GM12891 (cell line): ENCODE measurements at regions not wholly inside any gene's neighbourhood (a gene's known extent, or its start where the extent isn't known, plus 50 kb on each side); places are given as distances from the start of the nearest gene placed in this dataset.

ENCODE experiments used
- POLR2A ChIP-seq: IDR thresholded peaks from 2 replicates; pipeline ENCODE4 v1.6.1; 2011; ENCODE audit warnings: low read depth, low read length, control low read depth
- POLR2AphosphoS5 ChIP-seq: IDR thresholded peaks from 2 replicates; pipeline ENCODE4 v1.6.1; 2011; ENCODE audit warnings: low read depth, low read length, control low read depth
- POU2F2 ChIP-seq: IDR thresholded peaks from 2 replicates; pipeline ENCODE4 v1.6.1; 2011; ENCODE audit warnings: low read depth, mild to moderate bottlenecking, control low read depth, low read length, moderate library complexity
- TAF1 ChIP-seq: IDR thresholded peaks from 2 replicates; pipeline ENCODE4 v1.6.1; 2011; ENCODE audit warnings: low read depth, low read length, control low read depth

DNA sequence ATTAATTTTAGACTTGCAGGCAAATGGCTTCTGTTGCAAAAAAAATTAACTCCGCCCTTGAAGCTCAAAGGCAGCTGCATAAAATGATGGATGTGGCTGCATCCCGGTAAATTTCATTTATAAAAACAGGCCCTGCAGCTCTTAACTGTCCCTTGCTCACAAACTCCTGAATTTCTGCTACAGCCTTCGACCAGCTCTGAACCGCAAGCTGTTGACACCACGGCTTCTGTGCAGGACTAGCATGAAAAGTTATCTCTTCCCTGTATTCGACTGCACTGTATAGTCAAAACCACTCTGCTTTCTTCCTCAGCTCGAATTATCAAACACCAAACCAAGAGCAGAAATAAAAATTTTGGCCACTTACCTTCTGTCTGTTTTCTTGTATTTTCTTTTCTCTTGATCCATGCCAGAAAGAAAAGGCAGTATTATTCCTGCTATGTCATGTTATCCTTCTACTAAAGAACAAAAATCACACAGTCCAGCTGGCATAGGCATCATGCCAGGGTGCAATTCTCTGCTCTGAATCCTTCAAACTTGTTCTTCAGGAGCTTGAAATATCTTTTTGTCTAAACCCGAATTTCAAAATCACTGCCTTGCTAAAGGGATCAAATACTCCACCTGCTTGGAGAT, 195.5 kb upstream of the NCAM2 start:
- TF ChIP-seq POLR2A = no peak
- no peak for TF ChIP-seq POLR2AphosphoS5
- no peak for TF ChIP-seq TAF1
- no peak for TF ChIP-seq POU2F2
